PC-9 (cell line): ENCODE measurements at regions not wholly inside any gene's neighbourhood (a gene's known extent, or its start where the extent isn't known, plus 50 kb on each side); places are given as distances from the start of the nearest gene placed in this dataset.

Experiments
- BruUV-seq: library from RNA; stranded (reverse); fragments of 400-500 nt; replicated peaks from 2 replicates; lab custom pipeline; 2021; lab: Mats Ljungman, UMichigan
- CTCF ChIA-PET: fragments of 300-600 bp; sonication (Branson Sonifier 250); formaldehyde crosslinking; loops from one replicate; lab custom pipeline; 2022; ENCODE audit warnings: antibody characterized with exemption; lab: Charles Lee
- POLR2A ChIA-PET: fragments of 300-600 bp; sonication (Branson Sonifier 250); formaldehyde crosslinking; loops from one replicate; lab custom pipeline; 2022; ENCODE audit warnings: antibody characterized with exemption; ENCODE audit not compliant: unreplicated experiment; lab: Charles Lee
- DNase-seq, 2 experiments: peaks; one replicate each; pipeline versions ENCODE4 v3.0.0 to v3.0.0-alpha.2; 2015 to 2022; ENCODE audit warnings: mixed read lengths in 1 of 2
- H2AFZ ChIP-seq: fragments of 200-600 bp; sonication (generic); 2 replicates; pipeline ENCODE4 v1.8.1; 2017; ENCODE audit warnings: antibody characterized with exemption
- H3F3A ChIP-seq: fragments of 200-600 bp; sonication (generic); 2 replicates; pipeline ENCODE4 v1.8.1; 2017; ENCODE audit warnings: antibody characterized with exemption, mild to moderate bottlenecking, low read depth; ENCODE audit not compliant: insufficient read depth
- H3K27ac ChIP-seq: fragments of 200-600 bp; sonication (generic); 2 replicates; pipeline ENCODE4 v1.6.1; 2016; ENCODE audit warnings: mixed run types
- H3K27me3 ChIP-seq: fragments of 200-600 bp; sonication (generic); 2 replicates; pipeline ENCODE4 v1.6.1; 2016; ENCODE audit warnings: low read depth, mixed run types; ENCODE audit not compliant: insufficient read depth
- H3K36me3 ChIP-seq: fragments of 200-600 bp; sonication (generic); 2 replicates; pipeline ENCODE4 v1.6.1; 2016; ENCODE audit warnings: low read depth, mixed run types
- H3K4me1 ChIP-seq: fragments of 200-600 bp; sonication (generic); replicated peaks from 2 replicates; pipeline ENCODE4 v1.6.1; 2016; ENCODE audit warnings: mixed run types; ENCODE audit not compliant: insufficient read depth
- H3K4me2 ChIP-seq: fragments of 200-600 bp; sonication (generic); 2 replicates; pipeline ENCODE4 v1.6.1; 2017; ENCODE audit warnings: mixed run types
- H3K4me3 ChIP-seq: fragments of 200-600 bp; sonication (generic); 2 replicates; pipeline ENCODE4 v1.6.1; 2016; ENCODE audit warnings: mixed run types
- H3K79me2 ChIP-seq: fragments of 200-600 bp; sonication (generic); 2 replicates; pipeline ENCODE4 v1.6.1; 2017; ENCODE audit warnings: low read depth, mixed run types
- H3K9me2 ChIP-seq: fragments of 200-600 bp; sonication (generic); 2 replicates; pipeline ENCODE4 v1.8.1; 2017; ENCODE audit warnings: mild to moderate bottlenecking; ENCODE audit not compliant: insufficient read depth
- H3K9me3 ChIP-seq: fragments of 200-600 bp; sonication (generic); 2 replicates; pipeline ENCODE4 v1.8.1; 2016; ENCODE audit warnings: low read depth; ENCODE audit not compliant: insufficient read depth
- H4K20me1 ChIP-seq: fragments of 200-600 bp; sonication (generic); 2 replicates; pipeline ENCODE4 v1.8.1; 2017; ENCODE audit not compliant: insufficient read depth
- CTCF ChIP-seq: fragments of 200-600 bp; sonication (generic); conservative IDR thresholded peaks from 2 replicates; pipeline ENCODE4 v1.6.1; 2017; ENCODE audit warnings: mixed run types, antibody characterized with exemption, mild to moderate bottlenecking, moderate library complexity
- EZH2 ChIP-seq: fragments of 200-600 bp; sonication (generic); IDR thresholded peaks from 2 replicates; pipeline ENCODE4 v1.8.0; 2017; ENCODE audit warnings: antibody characterized with exemption, low read depth
- intact Hi-C: fragments of 100-400 bp; cut with micrococcal nuclease; formaldehyde crosslinking; loops from one replicate; pipeline ENCODE4 v1.10.0; 2022; ENCODE audit not compliant: unreplicated experiment

DNA sequence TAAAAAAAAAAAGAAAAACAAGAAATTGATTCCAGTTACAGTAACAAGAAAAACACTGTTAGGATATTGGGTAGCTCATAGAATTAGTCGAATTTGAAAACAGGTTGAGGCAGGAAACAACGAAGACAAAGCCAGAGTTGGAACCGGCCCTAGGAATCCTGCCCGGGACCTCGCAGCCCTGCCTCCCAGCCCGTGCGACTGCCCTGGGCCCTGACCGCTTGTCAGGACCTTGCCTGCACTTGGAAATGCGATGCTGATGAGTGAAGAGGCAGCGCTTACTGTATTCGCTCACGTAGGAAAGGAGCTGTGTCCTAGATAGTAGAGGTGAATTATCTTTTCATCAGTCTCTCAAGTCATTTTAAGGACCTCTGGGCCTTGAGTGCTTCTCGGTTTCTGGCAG is 611.7 kb upstream of the FAT1 start:
- no peak overlapping the region for H2AFZ ChIP-seq
- no peaks in the 10 kb centered on the region for H4K20me1 ChIP-seq
- no peaks in the 10 kb centered on the region for H3K36me3 ChIP-seq
- no peaks in the 10 kb centered on the region for H3K9me3 ChIP-seq
- intact Hi-C loops: no loop called here
- no peak overlapping the region for H3K4me3 ChIP-seq
- BruUV-seq: no TSS peak
- H3K9me2 ChIP-seq: no peaks in the 10 kb centered on the region
- no peaks in the 10 kb centered on the region for H3F3A ChIP-seq
- TF ChIP-seq CTCF (no peak), EZH2 (no peak)
- no peaks in the 10 kb centered on the region for H3K79me2 ChIP-seq
- H3K27ac ChIP-seq: no peak overlapping the region
- no peaks in the 10 kb centered on the region for H3K4me1 ChIP-seq
- ChIA-PET CTCF (no interaction called here), POLR2A (no interaction called here)
- no peaks in the 10 kb centered on the region for H3K27me3 ChIP-seq
- no peak overlapping the region for H3K4me2 ChIP-seq
- no peak for DNase-seq

DNA sequence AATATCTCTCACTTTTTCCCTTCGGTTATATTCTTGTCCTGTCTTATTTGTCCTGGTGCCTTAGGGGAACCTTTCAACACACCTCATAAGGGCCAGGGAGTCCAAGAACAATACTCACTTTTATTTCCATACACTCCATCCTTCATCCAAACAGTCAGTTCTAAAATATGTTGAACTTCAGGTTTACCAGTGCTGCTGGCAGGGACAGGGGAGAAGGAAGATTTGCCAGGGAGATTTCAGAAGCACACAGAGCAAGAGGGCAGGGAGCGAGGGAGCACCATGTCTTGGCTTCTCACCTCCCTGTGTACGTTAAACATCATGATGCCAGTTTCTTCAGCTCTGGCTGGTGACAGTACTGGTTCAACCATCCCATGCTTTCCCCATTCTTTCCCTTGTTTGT is 631.1 kb upstream of the FAT1 start:
- Histone ChIP-seq H3K4me2 (no peak overlapping the region), H2AFZ (no peak overlapping the region), H3K4me3 (no peak overlapping the region), H3F3A (no peaks in the 10 kb centered on the region), H3K36me3 (no peaks in the 10 kb centered on the region), H3K4me1 (no peaks in the 10 kb centered on the region), H3K27ac (no peak overlapping the region), H3K9me2 (no peaks in the 10 kb centered on the region), H3K79me2 (no peaks in the 10 kb centered on the region), H3K27me3 (no peaks in the 10 kb centered on the region), H4K20me1 (no peaks in the 10 kb centered on the region), H3K9me3 (no peaks in the 10 kb centered on the region)
- no TSS peak for BruUV-seq
- TF ChIP-seq EZH2 (no peak), CTCF (no peak)
- intact Hi-C loops: no loop called here
- POLR2A ChIA-PET: no interaction called here
- CTCF ChIA-PET: no interaction called here
- DNase-seq: peak; percentile 38 to 78

DNA sequence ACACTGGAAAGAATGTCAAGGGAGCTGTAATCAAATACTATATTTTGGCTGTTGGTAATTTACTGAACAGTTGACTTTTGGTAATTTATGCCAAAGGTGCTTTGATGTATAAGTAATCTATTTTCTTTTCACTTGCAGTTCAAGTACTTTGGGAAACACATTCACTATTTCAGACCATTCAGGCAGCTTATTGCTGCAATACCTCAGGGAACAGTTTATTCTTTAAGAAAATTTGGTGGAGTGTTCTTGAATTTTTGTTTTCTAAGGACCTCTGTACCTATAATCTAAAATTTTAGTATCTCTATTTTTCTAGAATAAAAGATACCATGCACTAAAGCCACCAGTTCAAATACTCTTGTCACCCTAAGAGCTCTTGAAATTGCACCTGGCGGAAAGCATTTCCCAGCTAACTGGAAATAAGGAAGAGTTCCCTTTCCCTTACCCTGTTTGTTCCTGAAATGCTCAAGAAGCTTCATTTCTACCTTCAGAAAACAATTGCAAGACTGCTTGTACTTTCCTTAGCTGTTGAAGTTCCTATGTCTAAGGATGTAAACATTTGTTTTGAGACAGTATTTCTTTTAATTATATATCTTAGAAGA is 633.5 kb upstream of the FAT1 start:
- no peak for DNase-seq
- Histone ChIP-seq H3K27ac (no peak overlapping the region), H3K27me3 (no peaks in the 10 kb centered on the region), H3F3A (no peaks in the 10 kb centered on the region), H2AFZ (no peak overlapping the region), H3K9me2 (no peaks in the 10 kb centered on the region), H3K4me3 (no peak overlapping the region), H3K4me1 (no peaks in the 10 kb centered on the region), H3K4me2 (no peak overlapping the region), H4K20me1 (no peaks in the 10 kb centered on the region), H3K9me3 (no peaks in the 10 kb centered on the region), H3K36me3 (no peaks in the 10 kb centered on the region), H3K79me2 (no peaks in the 10 kb centered on the region)
- TF ChIP-seq EZH2 (no peak), CTCF (no peak)
- ChIA-PET POLR2A (no interaction called here), CTCF (interaction anchor here (0.6 kb wide), 1 partner anchor 210 kb away, joined by 5 read pairs; no protein-coding TSS in a partner anchor)
- no TSS peak for BruUV-seq
- intact Hi-C loops: no loop called here
